Lower leg skin (tissue), 4 donors: ENCODE measurements at regions not wholly inside any gene's neighbourhood (a gene's known extent, or its start where the extent isn't known, plus 50 kb on each side); places are given as distances from the start of the nearest gene placed in this dataset.
"Not testable (repeated sequence)": the region's sequence is repeated elsewhere in the genome, so short reads cannot be mapped to it uniquely, and the experiment has no call there.

ENCODE experiments used
- DNase-seq, 2 donors: peaks; one replicate each; pipeline ENCODE4 v3.0.0-alpha.2; 2019; ENCODE audit warnings: low spot score in 2 of 2
- H3K4me3 ChIP-seq: fragments of 200-600 bp; sonication (generic); 2 replicates; pipeline ENCODE4 v1.5.1; 2017; ENCODE audit warnings: mild to moderate bottlenecking, low read depth; ENCODE audit not compliant: poor library complexity, severe bottlenecking
- POLR2A ChIP-seq, 2 donors: fragments of 450-650 bp; IDR thresholded peaks; one replicate each; pipeline ENCODE4 v1.6.1; 2016 to 2017; ENCODE audit warnings: antibody characterized with exemption in 2 of 2, mild to moderate bottlenecking in 1 of 2, moderate library complexity in 1 of 2
- WGBS, 2 donors: methylation state at CpG; one replicate each; pipeline ENCODE4 v1.1.5; 2018; 5-methylcytosine and 5-hydroxymethylcytosine counted together
- intact Hi-C: fragments of 100-400 bp; cut with DNase I; formaldehyde crosslinking; loops from one replicate; pipeline ENCODE4 v1.15.0; 2023; ENCODE audit warnings: low total_unique reads
- TF ChIP-seq, protein P1 (sequence below), 3 donors: fragments of 450-650 bp; IDR thresholded peaks; one replicate each; pipeline ENCODE4 v1.5.1; 2016; ENCODE audit warnings: antibody characterized with exemption in 3 of 3, mild to moderate bottlenecking in 3 of 3, moderate library complexity in 2 of 3

DNA sequence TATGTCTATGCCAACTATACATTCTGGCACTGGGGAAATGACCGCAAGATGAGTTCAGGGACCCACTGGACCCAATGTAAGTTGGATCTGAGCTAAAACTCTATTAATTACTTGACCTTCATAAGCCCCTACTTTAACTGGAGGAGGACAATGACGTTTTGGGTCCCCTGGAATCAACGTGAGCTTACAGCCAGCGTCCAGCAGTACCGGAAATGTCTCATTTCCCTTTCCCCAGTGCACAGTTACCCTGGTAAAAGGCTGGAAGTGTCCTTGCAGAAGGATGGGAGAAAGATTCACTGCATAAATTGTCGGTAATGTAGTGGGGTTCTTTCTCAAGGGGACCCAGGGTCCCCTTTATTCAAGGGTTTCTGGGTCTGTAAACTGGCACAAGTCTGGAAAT, 1297.6 kb upstream of the ACVR2A start:
- TF ChIP-seq POLR2A (IDR thresholded peaks at IDR 0.05) = no peak
- TF ChIP-seq, protein P1, sequence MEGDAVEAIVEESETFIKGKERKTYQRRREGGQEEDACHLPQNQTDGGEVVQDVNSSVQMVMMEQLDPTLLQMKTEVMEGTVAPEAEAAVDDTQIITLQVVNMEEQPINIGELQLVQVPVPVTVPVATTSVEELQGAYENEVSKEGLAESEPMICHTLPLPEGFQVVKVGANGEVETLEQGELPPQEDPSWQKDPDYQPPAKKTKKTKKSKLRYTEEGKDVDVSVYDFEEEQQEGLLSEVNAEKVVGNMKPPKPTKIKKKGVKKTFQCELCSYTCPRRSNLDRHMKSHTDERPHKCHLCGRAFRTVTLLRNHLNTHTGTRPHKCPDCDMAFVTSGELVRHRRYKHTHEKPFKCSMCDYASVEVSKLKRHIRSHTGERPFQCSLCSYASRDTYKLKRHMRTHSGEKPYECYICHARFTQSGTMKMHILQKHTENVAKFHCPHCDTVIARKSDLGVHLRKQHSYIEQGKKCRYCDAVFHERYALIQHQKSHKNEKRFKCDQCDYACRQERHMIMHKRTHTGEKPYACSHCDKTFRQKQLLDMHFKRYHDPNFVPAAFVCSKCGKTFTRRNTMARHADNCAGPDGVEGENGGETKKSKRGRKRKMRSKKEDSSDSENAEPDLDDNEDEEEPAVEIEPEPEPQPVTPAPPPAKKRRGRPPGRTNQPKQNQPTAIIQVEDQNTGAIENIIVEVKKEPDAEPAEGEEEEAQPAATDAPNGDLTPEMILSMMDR (IDR thresholded peaks at IDR 0.05) = no peak
- intact Hi-C loops = no loop called here
- 71 to 94% methylated on average over 6 of the region's 6 CpGs for WGBS, 2 donors
- no peak for DNase-seq
- H3K4me3 ChIP-seq = no peak overlapping the region

DNA sequence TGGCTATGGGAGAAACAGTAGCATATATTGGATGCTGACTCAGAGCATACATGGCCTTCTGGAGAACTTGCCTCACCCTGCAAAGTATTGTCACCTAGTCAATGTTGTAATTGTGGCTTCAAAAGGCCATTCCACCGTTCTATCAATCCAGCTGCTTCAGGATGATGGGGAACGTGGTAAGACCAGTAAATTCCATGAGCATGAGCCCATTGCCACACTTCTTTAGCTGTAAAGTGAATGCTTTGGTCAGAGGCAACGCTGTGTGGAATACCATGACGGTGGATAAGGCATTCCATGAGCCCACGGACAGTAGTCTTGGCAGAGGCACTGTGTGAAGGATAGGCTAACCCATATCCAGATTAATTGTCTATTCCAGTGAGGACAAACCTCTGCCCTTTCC, 1300.1 kb upstream of the ACVR2A start:
- no peak for DNase-seq
- H3K4me3 ChIP-seq = no peak overlapping the region
- TF ChIP-seq POLR2A (IDR thresholded peaks at IDR 0.05) = no peak
- TF ChIP-seq, protein P1 (IDR thresholded peaks at IDR 0.05) = no peak
- WGBS, 2 donors = 91 to 94% methylated on average over 5 of the region's 5 CpGs
- intact Hi-C loops = no loop called here

DNA sequence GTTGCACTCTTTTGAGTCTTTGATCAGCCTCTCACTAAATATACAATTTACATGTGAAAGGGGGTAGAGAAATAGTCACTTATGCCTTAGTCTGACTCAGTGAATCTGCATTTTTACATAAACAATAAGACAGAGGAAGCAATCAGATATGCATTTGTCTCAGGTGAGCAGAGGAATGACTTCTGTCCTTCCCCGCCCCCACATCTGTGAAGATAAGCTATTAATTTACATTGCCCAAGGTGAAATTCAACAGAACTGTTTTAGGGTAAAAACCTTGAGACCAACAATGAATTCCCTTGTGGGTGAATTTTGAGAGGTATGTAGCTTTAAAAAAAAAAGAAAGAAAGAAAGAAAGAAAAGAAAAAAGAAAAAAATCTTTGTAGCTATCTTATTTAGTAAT, 1302.9 kb upstream of the ACVR2A start:
- TF ChIP-seq POLR2A (IDR thresholded peaks at IDR 0.05) = no peak
- TF ChIP-seq, protein P1 (IDR thresholded peaks at IDR 0.05) = no peak
- WGBS, 2 donors = 77 to 78% methylated on average over 1 of the region's 1 CpG
- DNase-seq = no peak
- intact Hi-C loops = no loop called here
- H3K4me3 ChIP-seq = no peak overlapping the region

DNA sequence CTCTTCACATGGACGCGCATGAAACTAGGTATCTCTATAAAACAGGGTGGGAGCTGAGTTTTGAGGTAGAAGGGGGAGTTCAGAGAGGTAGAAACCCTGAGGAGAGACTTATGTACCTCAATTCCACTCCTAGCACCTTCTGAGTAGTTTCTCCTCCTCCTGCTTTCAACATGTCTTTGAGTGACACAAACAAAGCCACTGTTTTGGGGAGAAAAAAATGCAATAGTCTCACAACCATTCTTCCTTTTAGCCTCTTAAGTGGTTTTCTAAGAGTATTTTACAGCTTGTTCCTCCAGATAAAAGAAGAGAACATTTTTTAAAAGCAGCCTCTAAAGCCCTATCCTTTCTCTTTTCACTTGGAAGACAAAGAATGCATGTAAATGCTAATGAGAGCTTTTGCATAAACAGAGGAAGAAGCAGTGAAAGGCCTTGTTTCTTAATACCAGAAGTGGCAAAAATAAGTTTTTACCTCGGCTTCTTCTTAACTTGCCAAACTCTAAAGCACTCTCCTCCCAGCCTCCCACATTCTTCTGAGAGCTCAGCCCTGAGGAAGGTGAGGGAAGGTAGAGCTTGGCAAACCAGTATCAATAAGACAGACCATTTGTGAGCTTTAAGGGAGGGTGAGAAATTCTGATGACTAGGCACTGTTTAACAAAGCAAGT, 1304.4 kb upstream of the ACVR2A start:
- no peak overlapping the region for H3K4me3 ChIP-seq
- DNase-seq = no peak
- intact Hi-C loops = no loop called here
- WGBS, 2 donors = 63 to 66% methylated on average over 3 of the region's 3 CpGs
- TF ChIP-seq, protein P1 (IDR thresholded peaks at IDR 0.05) = no peak
- TF ChIP-seq POLR2A (IDR thresholded peaks at IDR 0.05) = no peak

DNA sequence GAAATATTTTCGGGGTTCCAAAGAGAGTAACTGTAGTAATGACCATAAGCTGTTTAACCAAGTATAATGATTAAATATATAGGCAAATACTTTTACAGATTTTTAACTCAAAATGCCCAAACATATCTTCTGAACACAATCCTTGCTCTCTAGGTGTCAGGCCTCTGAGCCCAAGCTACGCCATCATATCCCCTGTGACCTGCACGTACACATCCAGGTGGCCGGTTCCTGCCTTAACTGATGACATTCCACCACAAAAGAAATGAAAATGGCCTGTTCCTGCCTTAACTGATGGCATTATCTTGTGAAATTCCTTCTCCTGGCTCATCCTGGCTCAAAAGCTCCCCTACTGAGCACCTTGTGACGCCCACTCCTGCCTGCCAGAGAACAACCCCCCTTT, 1305.1 kb upstream of the ACVR2A start:
- intact Hi-C loops, H3K4me3 ChIP-seq, DNase-seq: not testable (repeated sequence)
- 83 to 92% methylated on average over 5 of the region's 5 CpGs for WGBS, 2 donors

DNA sequence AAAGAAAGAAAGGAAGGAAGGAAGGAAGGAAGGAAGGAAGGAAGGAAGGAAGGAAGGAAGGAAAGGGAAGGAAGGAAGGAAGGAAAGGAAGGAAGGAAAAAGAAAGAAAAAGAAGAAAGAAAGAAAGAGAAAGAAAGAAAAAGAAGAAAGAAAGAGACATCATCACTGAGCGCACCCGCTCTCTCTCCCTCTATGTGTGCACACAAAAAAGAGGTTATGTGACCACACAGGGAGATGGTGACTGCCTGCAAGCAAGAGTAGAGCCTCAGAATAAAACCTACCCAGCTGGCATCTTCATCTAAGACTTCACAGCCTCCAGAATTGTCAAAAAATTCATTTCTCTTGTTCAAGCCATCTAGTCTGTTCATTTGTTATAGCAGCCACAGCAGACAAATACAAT, 1307.4 kb upstream of the ACVR2A start:
- whole genome bisulfite sequencing, 2 donors = 97 to 98% methylated on average over 2 of the region's 2 CpGs
- intact Hi-C loops = no loop called here
- no peak overlapping the region for H3K4me3 ChIP-seq
- DNase-seq = no peak
- TF ChIP-seq, protein P1 (IDR thresholded peaks at IDR 0.05) = no peak
- no peak for TF ChIP-seq POLR2A (IDR thresholded peaks at IDR 0.05)
